DND-41 (cell line): ENCODE measurements at regions not wholly inside any gene's neighbourhood (a gene's known extent, or its start where the extent isn't known, plus 50 kb on each side); places are given as distances from the start of the nearest gene placed in this dataset.

Experiments
- CTCF ChIP-seq: IDR thresholded peaks from 2 replicates; pipeline ENCODE4 v1.5.1; 2012; ENCODE audit warnings: borderline replicate concordance, low read length, moderate library complexity, mild to moderate bottlenecking; ENCODE audit not compliant: poor library complexity, severe bottlenecking; ENCODE audit errors: extremely low read depth
- EZH2 ChIP-seq: IDR thresholded peaks from 3 replicates; pipeline ENCODE4 v1.6.1; 2012; ENCODE audit warnings: borderline replicate concordance, low read depth, mild to moderate bottlenecking, moderate library complexity, low read length, inconsistent platforms; ENCODE audit not compliant: severe bottlenecking

GRCh38 chr14:39859314-39859713, 427.1 kb upstream of the FBXO33 start:
- TF ChIP-seq EZH2 (no peak), CTCF (no peak)
